ENCODE measurements at regions not wholly inside any gene's neighbourhood (a gene's known extent, or its start where the extent isn't known, plus 50 kb on each side); places are given as distances from the start of the nearest gene placed in this dataset.

GRCh38 chr5:68662804-68663307 is 431.0 kb upstream of the SLC30A5 start:
- CTCF ChIA-PET, result interaction anchor here (0.7 kb wide), 1 partner anchor 49 kb away, joined by 3 read pairs; no protein-coding TSS in a partner anchor
- Mint-ChIP-seq H3K27me3 (ENCODE audit: low read depth) (no peaks in the 10 kb centered on the region), H3K36me3 (ENCODE audit: low read depth) (no peaks in the 10 kb centered on the region), H3K9me3 (no peaks in the 10 kb centered on the region), H3K27ac (no peak overlapping the region), H3K4me1 (ENCODE audit: low read depth) (peaks cover 3% of the 10 kb centered on the region), H3K4me3 (no peak overlapping the region)
- intact Hi-C loops (cut with micrococcal nuclease), result no loop called here
- no peak for DNase-seq

GRCh38 chr5:68669864-68670575 is 423.8 kb upstream of the SLC30A5 start:
- H3K36me3 Mint-ChIP-seq (ENCODE audit: low read depth), result no peaks in the 10 kb centered on the region
- no peaks in the 10 kb centered on the region for H3K27me3 Mint-ChIP-seq (ENCODE audit: low read depth)
- no peak overlapping the region for H3K27ac Mint-ChIP-seq
- peaks cover 3% of the 10 kb centered on the region for H3K4me1 Mint-ChIP-seq (ENCODE audit: low read depth)
- CTCF ChIA-PET, result interaction anchor here (0.6 kb wide), 1 partner anchor 25 kb away, joined by 4 read pairs; no protein-coding TSS in a partner anchor
- intact Hi-C loops (cut with micrococcal nuclease), result no loop called here
- no peak for DNase-seq
- H3K4me3 Mint-ChIP-seq, result no peak overlapping the region
- no peaks in the 10 kb centered on the region for H3K9me3 Mint-ChIP-seq

- intact Hi-C loops (cut with micrococcal nuclease), result no loop called here
- H3K27me3 Mint-ChIP-seq (ENCODE audit: low read depth), result no peaks in the 10 kb centered on the region
- peaks cover 3% of the 10 kb centered on the region for H3K4me1 Mint-ChIP-seq (ENCODE audit: low read depth)
- H3K36me3 Mint-ChIP-seq (ENCODE audit: low read depth), result no peaks in the 10 kb centered on the region
- no peaks in the 10 kb centered on the region for H3K9me3 Mint-ChIP-seq
- H3K27ac Mint-ChIP-seq, result no peak overlapping the region
- no peak overlapping the region for H3K4me3 Mint-ChIP-seq
- CTCF ChIA-PET, result no interaction called here
- DNase-seq, result no peak
Observed at GRCh38 chr5:68673106-68673822, 420.6 kb upstream of the SLC30A5 start.

- intact Hi-C loops (cut with micrococcal nuclease), result no loop called here
- CTCF ChIA-PET, result no interaction called here
- Mint-ChIP-seq H3K27ac (no peak overlapping the region), H3K27me3 (ENCODE audit: low read depth) (no peaks in the 10 kb centered on the region), H3K4me1 (ENCODE audit: low read depth) (peaks cover 3% of the 10 kb centered on the region), H3K4me3 (no peak overlapping the region), H3K36me3 (ENCODE audit: low read depth) (no peaks in the 10 kb centered on the region), H3K9me3 (no peaks in the 10 kb centered on the region)
- no peak for DNase-seq
Observed at GRCh38 chr5:68673823-68674180, 420.0 kb upstream of the SLC30A5 start.

GRCh38 chr5:68679041-68679440 is 414.8 kb upstream of the SLC30A5 start:
- Mint-ChIP-seq H3K27ac (no peak overlapping the region), H3K9me3 (no peaks in the 10 kb centered on the region), H3K4me3 (no peak overlapping the region), H3K4me1 (ENCODE audit: low read depth) (no peaks in the 10 kb centered on the region), H3K36me3 (ENCODE audit: low read depth) (no peaks in the 10 kb centered on the region), H3K27me3 (ENCODE audit: low read depth) (no peaks in the 10 kb centered on the region)
- CTCF ChIA-PET, result no interaction called here
- intact Hi-C loops (cut with micrococcal nuclease), result no loop called here
- DNase-seq, result no peak

GRCh38 chr5:68680366-68680765 is 413.4 kb upstream of the SLC30A5 start:
- H3K4me1 Mint-ChIP-seq (ENCODE audit: low read depth), result no peaks in the 10 kb centered on the region
- no peaks in the 10 kb centered on the region for H3K27me3 Mint-ChIP-seq (ENCODE audit: low read depth)
- H3K27ac Mint-ChIP-seq, result no peak overlapping the region
- no peak for DNase-seq
- H3K36me3 Mint-ChIP-seq (ENCODE audit: low read depth), result no peaks in the 10 kb centered on the region
- intact Hi-C loops (cut with micrococcal nuclease), result no loop called here
- CTCF ChIA-PET, result no interaction called here
- no peaks in the 10 kb centered on the region for H3K9me3 Mint-ChIP-seq
- no peak overlapping the region for H3K4me3 Mint-ChIP-seq

GRCh38 chr5:68681929-68682328 is 411.9 kb upstream of the SLC30A5 start:
- Mint-ChIP-seq H3K36me3 (ENCODE audit: low read depth) (no peaks in the 10 kb centered on the region), H3K27me3 (ENCODE audit: low read depth) (no peaks in the 10 kb centered on the region), H3K9me3 (no peaks in the 10 kb centered on the region), H3K4me3 (no peak overlapping the region), H3K4me1 (ENCODE audit: low read depth) (no peaks in the 10 kb centered on the region), H3K27ac (no peak overlapping the region)
- no peak for DNase-seq
- intact Hi-C loops (cut with micrococcal nuclease), result no loop called here
- CTCF ChIA-PET, result no interaction called here

- Mint-ChIP-seq H3K4me3 (no peak overlapping the region), H3K27me3 (ENCODE audit: low read depth) (no peaks in the 10 kb centered on the region), H3K4me1 (ENCODE audit: low read depth) (no peaks in the 10 kb centered on the region), H3K36me3 (ENCODE audit: low read depth) (no peaks in the 10 kb centered on the region), H3K9me3 (no peaks in the 10 kb centered on the region), H3K27ac (no peak overlapping the region)
- no peak for DNase-seq
- intact Hi-C loops (cut with micrococcal nuclease), result no loop called here
- CTCF ChIA-PET, result no interaction called here
Observed at GRCh38 chr5:68682400-68683160, 411.2 kb upstream of the SLC30A5 start.

- no peaks in the 10 kb centered on the region for H3K36me3 Mint-ChIP-seq (ENCODE audit: low read depth)
- no peaks in the 10 kb centered on the region for H3K9me3 Mint-ChIP-seq
- H3K4me1 Mint-ChIP-seq (ENCODE audit: low read depth), result no peaks in the 10 kb centered on the region
- H3K27me3 Mint-ChIP-seq (ENCODE audit: low read depth), result no peaks in the 10 kb centered on the region
- CTCF ChIA-PET, result no interaction called here
- H3K27ac Mint-ChIP-seq, result no peak overlapping the region
- intact Hi-C loops (cut with micrococcal nuclease), result no loop called here
- no peak overlapping the region for H3K4me3 Mint-ChIP-seq
- no peak for DNase-seq
Observed at GRCh38 chr5:68683632-68684036, 410.2 kb upstream of the SLC30A5 start.

- Mint-ChIP-seq H3K36me3 (ENCODE audit: low read depth) (no peaks in the 10 kb centered on the region), H3K9me3 (peaks cover under 1% of the 10 kb centered on the region), H3K4me1 (ENCODE audit: low read depth) (no peaks in the 10 kb centered on the region), H3K4me3 (no peak overlapping the region), H3K27me3 (ENCODE audit: low read depth) (no peaks in the 10 kb centered on the region), H3K27ac (no peak overlapping the region)
- intact Hi-C loops (cut with micrococcal nuclease), result no loop called here
- DNase-seq, result no peak
- CTCF ChIA-PET, result no interaction called here
Observed at GRCh38 chr5:68685863-68686262, 408.0 kb upstream of the SLC30A5 start.

GRCh38 chr5:68688547-68688946 is 405.3 kb upstream of the SLC30A5 start:
- H3K27ac Mint-ChIP-seq, result no peak overlapping the region
- H3K4me1 Mint-ChIP-seq (ENCODE audit: low read depth), result no peaks in the 10 kb centered on the region
- intact Hi-C loops (cut with micrococcal nuclease), result no loop called here
- H3K27me3 Mint-ChIP-seq (ENCODE audit: low read depth), result no peaks in the 10 kb centered on the region
- CTCF ChIA-PET, result no interaction called here
- peaks cover 1% of the 10 kb centered on the region for H3K36me3 Mint-ChIP-seq (ENCODE audit: low read depth)
- H3K9me3 Mint-ChIP-seq, result peaks cover 6% of the 10 kb centered on the region
- no peak overlapping the region for H3K4me3 Mint-ChIP-seq
- DNase-seq, result no peak

GRCh38 chr5:68689010-68689409 is 404.8 kb upstream of the SLC30A5 start:
- no peak for DNase-seq
- H3K27ac Mint-ChIP-seq, result no peak overlapping the region
- H3K4me3 Mint-ChIP-seq, result no peak overlapping the region
- peaks cover 1% of the 10 kb centered on the region for H3K36me3 Mint-ChIP-seq (ENCODE audit: low read depth)
- CTCF ChIA-PET, result no interaction called here
- intact Hi-C loops (cut with micrococcal nuclease), result no loop called here
- H3K27me3 Mint-ChIP-seq (ENCODE audit: low read depth), result no peaks in the 10 kb centered on the region
- no peaks in the 10 kb centered on the region for H3K4me1 Mint-ChIP-seq (ENCODE audit: low read depth)
- H3K9me3 Mint-ChIP-seq, result peaks cover 6% of the 10 kb centered on the region

All from activated naive CD4-positive, alpha-beta T cell treated with anti-CD3 and anti-CD28 coated beads for 36 hours (primary cell).